K562 (cell line): ENCODE measurements at regions not wholly inside any gene's neighbourhood (a gene's known extent, or its start where the extent isn't known, plus 50 kb on each side); places are given as distances from the start of the nearest gene placed in this dataset.

Source experiments
- ATAC-seq: fragments of 200-7000 bp; cut with Tn5 transposase; 3 replicates; pipeline ENCODE4 v1.9.1; 2020; ENCODE audit warnings: moderate library complexity
- BruUV-seq: library from RNA; stranded (reverse); fragments of 400-500 nt; replicated peaks from 2 replicates; lab custom pipeline; 2021; lab: Mats Ljungman, UMichigan
- CTCF ChIA-PET: fragments of 300-600 bp; formaldehyde crosslinking; extraction: SDS; loops from one replicate; lab custom pipeline; 2021; ENCODE audit warnings: low intra/inter-chr PET ratio; lab: Yijun Ruan, JAX
- POLR2A ChIA-PET: fragments of 300-600, 350-650 bp; sonication (Branson Sonifier 250); formaldehyde crosslinking; extraction: SDS; loops from one replicate; lab custom pipeline; 2021; ENCODE audit warnings: antibody characterized with exemption, inconsistent platforms; lab: Yijun Ruan, JAX
- DNase-seq, 4 experiments: peaks; one replicate each; pipeline versions ENCODE4 v3.0.0 to v3.0.0-alpha.2; 2011 to 2018; ENCODE audit warnings: low spot score in 3 of 4, mixed read lengths in 3 of 4; ENCODE audit errors: extremely low read depth in 1 of 4
- FAIRE-seq: peaks from 2 replicates; lab custom pipeline; 2011; peaks lifted over from hg19 to GRCh38; lab: Jason Lieb, UNC
- H2AFZ ChIP-seq: 2 replicates; pipeline ENCODE4 v1.6.0; 2011; ENCODE audit warnings: low read depth, low read length, control low read depth, inconsistent platforms
- H3K27ac ChIP-seq: fragments of 200-600 bp; 3 replicates; pipeline ENCODE4 v1.8.0; 2011; ENCODE audit warnings: low read depth, mild to moderate bottlenecking, control low read depth, inconsistent platforms, low read length, moderate library complexity, mixed read lengths; ENCODE audit errors: extremely low read depth
- H3K27me3 ChIP-seq, 2 experiments: fragments of 300-600 bp in 1 of 2; 2 replicates in 1 of 2; 3 replicates in 1 of 2; pipeline versions ENCODE4 v1.6.0 to v1.8.0; 2011; ENCODE audit warnings: inconsistent platforms in 2 of 2, low read length in 2 of 2, mild to moderate bottlenecking in 1 of 2, mixed read lengths in 1 of 2, moderate library complexity in 1 of 2; ENCODE audit not compliant: control insufficient read depth in 2 of 2, insufficient read depth in 2 of 2
- H3K36me3 ChIP-seq: fragments of 300-600 bp; 3 replicates; pipeline ENCODE4 v1.8.0; 2011; ENCODE audit warnings: mild to moderate bottlenecking, low read length, inconsistent platforms; ENCODE audit not compliant: control insufficient read depth, insufficient read depth
- H3K4me1 ChIP-seq, 2 experiments: fragments of 200-600 bp in 1 of 2; replicated peaks in 1 of 2; 2 replicates in 1 of 2; 3 replicates in 1 of 2; pipeline versions ENCODE4 v1.5.1 to v1.8.0; 2011; ENCODE audit warnings: inconsistent platforms in 2 of 2, low read length in 2 of 2, mild to moderate bottlenecking in 1 of 2, mixed read lengths in 1 of 2, moderate library complexity in 1 of 2; ENCODE audit not compliant: control insufficient read depth in 2 of 2, insufficient read depth in 2 of 2
- H3K4me2 ChIP-seq: 2 replicates; pipeline ENCODE4 v1.6.1; 2011; ENCODE audit warnings: low read length, control low read depth, inconsistent platforms, mixed read lengths; ENCODE audit not compliant: insufficient read depth
- H3K4me3 ChIP-seq: fragments of 200-600 bp; sonication (generic), shearing (Covaris generic); 2 replicates; pipeline ENCODE4 v1.5.1; 2016; ENCODE audit warnings: control low read depth, inconsistent platforms
- H3K79me2 ChIP-seq: fragments of 200-600 bp; 3 replicates; pipeline ENCODE4 v1.8.0; 2011; ENCODE audit warnings: low read length, inconsistent platforms; ENCODE audit not compliant: control insufficient read depth, insufficient read depth
- H3K9ac ChIP-seq, 2 experiments: 2 replicates each; pipeline versions ENCODE4 v1.6.0 to v1.6.1; 2011; ENCODE audit warnings: low read depth in 2 of 2, low read length in 2 of 2, control low read depth in 1 of 2, inconsistent platforms in 1 of 2, mild to moderate bottlenecking in 1 of 2, mixed read lengths in 1 of 2; ENCODE audit not compliant: insufficient read depth in 1 of 2
- H3K9me1 ChIP-seq: one replicate; pipeline ENCODE4 v1.6.0; 2011; ENCODE audit warnings: inconsistent platforms, mild to moderate bottlenecking, low read length, moderate library complexity; ENCODE audit not compliant: control insufficient read depth, insufficient read depth
- H3K9me3 ChIP-seq: replicated peaks from 2 replicates; pipeline ENCODE4 v1.5.1; 2011; ENCODE audit warnings: low read depth, low read length, inconsistent platforms; ENCODE audit not compliant: control insufficient read depth, insufficient read depth
- H4K20me1 ChIP-seq: replicated peaks from 2 replicates; pipeline ENCODE4 v1.6.1; 2011; ENCODE audit warnings: low read length, inconsistent platforms, mixed read lengths; ENCODE audit not compliant: control insufficient read depth, insufficient read depth
- ARNT ChIP-seq, 2 experiments: fragments of 450-650 bp; IDR thresholded peaks; 2 replicates each; pipeline ENCODE4 v1.6.1; 2016; ENCODE audit warnings: mild to moderate bottlenecking in 1 of 2
- ATF7 ChIP-seq: fragments of 450-650 bp; IDR thresholded peaks from 2 replicates; pipeline ENCODE4 v1.7.1; 2014; ENCODE audit warnings: mild to moderate bottlenecking, moderate library complexity
- GTF3C2 ChIP-seq: IDR thresholded peaks from 3 replicates; pipeline ENCODE4 v1.6.1; 2011; ENCODE audit warnings: borderline replicate concordance, mild to moderate bottlenecking, moderate library complexity; ENCODE audit not compliant: insufficient read length; ENCODE audit errors: extremely low read depth
- HMG20B ChIP-seq: fragments of 250-450 bp; sonication (Bioruptor Pico); IDR thresholded peaks from 2 replicates; pipeline ENCODE4 v1.5.0; 2021; ENCODE audit warnings: mild to moderate bottlenecking
- HMGN3 ChIP-seq: IDR thresholded peaks from 2 replicates; pipeline ENCODE4 v1.6.1; 2011; ENCODE audit warnings: borderline replicate concordance, low read depth, mild to moderate bottlenecking, mixed read lengths, low read length; ENCODE audit not compliant: insufficient read length; ENCODE audit errors: extremely low read depth
- ILF3 ChIP-seq: fragments of 450-650 bp; IDR thresholded peaks from 2 replicates; pipeline ENCODE4 v1.6.1; 2018; ENCODE audit warnings: antibody characterized with exemption, mild to moderate bottlenecking, moderate library complexity, borderline replicate concordance
- PTRF ChIP-seq: fragments of 450-650 bp; IDR thresholded peaks from 2 replicates; pipeline ENCODE4 v1.6.1; 2016; ENCODE audit warnings: mild to moderate bottlenecking, missing genetic modification characterization, missing compliant biosample characterization
- U2AF1 ChIP-seq: fragments of 200-400 bp; formaldehyde crosslinking; optimal IDR thresholded peaks from 2 replicates; pipeline ENCODE3; 2017; ENCODE audit warnings: mild to moderate bottlenecking, low read depth, low read length, moderate library complexity
- ZBTB17 ChIP-seq: fragments of 450-650 bp; formaldehyde crosslinking; IDR thresholded peaks from 2 replicates; pipeline ENCODE4 v1.4.0; 2020; ENCODE audit warnings: mild to moderate bottlenecking
- ZBTB7A ChIP-seq: IDR thresholded peaks from 2 replicates; pipeline ENCODE4 v1.6.1; 2011; ENCODE audit warnings: low read depth, mild to moderate bottlenecking, low read length, moderate library complexity, borderline replicate concordance; ENCODE audit not compliant: control insufficient read depth
- ZNF780A ChIP-seq: fragments of 250-450 bp; sonication (Bioruptor Pico); IDR thresholded peaks from 2 replicates; pipeline ENCODE4 v1.5.0; 2021; ENCODE audit warnings: mild to moderate bottlenecking
- WGBS: fragments of 100-300 bp; shearing (Covaris generic); methylation state at CpG from one replicate; pipeline ENCODE4 v1.1.6; 2016; ENCODE audit warnings: low coverage, mixed read lengths; ENCODE audit not compliant: insufficient coverage; ENCODE audit errors: missing lambda C conversion rate; 5-methylcytosine and 5-hydroxymethylcytosine counted together
- in situ Hi-C: fragments of 300-500 bp; cut with MboI; formaldehyde crosslinking; loops from 4 replicates; pipeline ENCODE4 v1.15.0; 2018; ENCODE audit warnings: inconsistent platforms, mixed read lengths
- intact Hi-C: fragments of 100-400 bp; cut with micrococcal nuclease; formaldehyde crosslinking; loops from 2 replicates; pipeline ENCODE4 v1.14.2; 2022

- Histone ChIP-seq H3K79me2 (no peaks in the 10 kb centered on the region), H4K20me1 (no peaks in the 10 kb centered on the region), H3K4me2 (no peak overlapping the region), H3K36me3 (no peaks in the 10 kb centered on the region), H3K9ac (no peak overlapping the region)
- POLR2A ChIA-PET: no interaction called here
- WGBS: 0% methylated on average over 4 of the region's 4 CpGs
- no peak for FAIRE-seq
- no peak for TF ChIP-seq HMG20B (CRISPR knock-in tag)
- TF ChIP-seq, all 486 proteins: peak for 0
- no peak overlapping the region for H2AFZ ChIP-seq
- ATAC-seq (no peak), DNase-seq (no peak)
- H3K9me3 ChIP-seq: no peaks in the 10 kb centered on the region
- H3K27me3 ChIP-seq: no peaks in the 10 kb centered on the region
- no peaks in the 10 kb centered on the region for H3K4me1 ChIP-seq
- no peak overlapping the region for H3K27ac ChIP-seq
- CTCF ChIA-PET: interaction anchor here (0.7 kb wide), 1 partner anchor 31 kb away, joined by 6 read pairs; no protein-coding TSS in a partner anchor
- no TSS peak for BruUV-seq
- H3K4me3 ChIP-seq: no peak overlapping the region
- H3K9me1 ChIP-seq: no peaks in the 10 kb centered on the region
- intact Hi-C loops (no loop called here), in situ Hi-C loops (no loop called here)
Observed at GRCh38 chr18:72104851-72105250, 439.3 kb downstream of the CBLN2 start.

- intact Hi-C loops: no loop called here
- DNase-seq (no peak), FAIRE-seq (no peak), ATAC-seq (no peak)
- Histone ChIP-seq H3K27ac (no peak overlapping the region), H3K27me3 (no peaks in the 10 kb centered on the region), H3K4me1 (no peaks in the 10 kb centered on the region), H4K20me1 (no peaks in the 10 kb centered on the region), H3K4me3 (no peak overlapping the region), H2AFZ (no peak overlapping the region), H3K9me1 (no peaks in the 10 kb centered on the region), H3K9me3 (no peaks in the 10 kb centered on the region), H3K36me3 (no peaks in the 10 kb centered on the region), H3K9ac (no peak overlapping the region), H3K79me2 (no peaks in the 10 kb centered on the region)
- BruUV-seq: no TSS peak
- CTCF ChIA-PET: no interaction called here
- in situ Hi-C loops: no loop called here
- POLR2A ChIA-PET: no interaction called here
- WGBS: 0% methylated on average over 2 of the region's 2 CpGs
- TF ChIP-seq ARNT (IDR thresholded peaks at IDR 0.05) (no peak), GTF3C2 (no peak), ZNF780A (CRISPR knock-in tag) (no peak), ZBTB7A (no peak), U2AF1 (no peak), ILF3 (no peak), HMGN3 (no peak), PTRF (no peak), ATF7 (no peak), ZBTB17 (CRISPR knock-in tag) (no peak)
- TF ChIP-seq, all 486 proteins: peak for 0
- H3K4me2 ChIP-seq: no peak overlapping the region
Observed at GRCh38 chr18:72102412-72102811, 441.7 kb downstream of the CBLN2 start.
